ENCODE measurements at regions not wholly inside any gene's neighbourhood (a gene's known extent, or its start where the extent isn't known, plus 50 kb on each side); places are given as distances from the start of the nearest gene placed in this dataset.

- Histone ChIP-seq H3K4me3 (ENCODE audit: low read depth, low read length) (no peak overlapping the region), H3K36me3 (ENCODE audit: control insufficient read depth, insufficient read depth, low read length) (no peaks in the 10 kb centered on the region), H3K27me3 (ENCODE audit: control insufficient read depth, insufficient read depth, low read length) (no peaks in the 10 kb centered on the region)
- DNase-seq (ENCODE audit: low read depth) (no peak), FAIRE-seq (no peak)
- TF ChIP-seq CTCF (IDR thresholded peaks at IDR 0.05; ENCODE audit: insufficient read depth, low read length, severe bottlenecking): no peak
Measured at GRCh38 chr4:132312521-132312920, 836.6 kb upstream of the PCDH10 start.

- no peak for TF ChIP-seq CTCF (IDR thresholded peaks at IDR 0.05; ENCODE audit: insufficient read depth, low read length, severe bottlenecking)
- no peak for FAIRE-seq
- no peaks in the 10 kb centered on the region for H3K36me3 ChIP-seq (ENCODE audit: control insufficient read depth, insufficient read depth, low read length)
- H3K4me3 ChIP-seq (ENCODE audit: low read depth, low read length): no peak overlapping the region
- no peak for DNase-seq (ENCODE audit: low read depth)
- no peaks in the 10 kb centered on the region for H3K27me3 ChIP-seq (ENCODE audit: control insufficient read depth, insufficient read depth, low read length)
Measured at GRCh38 chr4:132313852-132314251, 835.2 kb upstream of the PCDH10 start.

DNA sequence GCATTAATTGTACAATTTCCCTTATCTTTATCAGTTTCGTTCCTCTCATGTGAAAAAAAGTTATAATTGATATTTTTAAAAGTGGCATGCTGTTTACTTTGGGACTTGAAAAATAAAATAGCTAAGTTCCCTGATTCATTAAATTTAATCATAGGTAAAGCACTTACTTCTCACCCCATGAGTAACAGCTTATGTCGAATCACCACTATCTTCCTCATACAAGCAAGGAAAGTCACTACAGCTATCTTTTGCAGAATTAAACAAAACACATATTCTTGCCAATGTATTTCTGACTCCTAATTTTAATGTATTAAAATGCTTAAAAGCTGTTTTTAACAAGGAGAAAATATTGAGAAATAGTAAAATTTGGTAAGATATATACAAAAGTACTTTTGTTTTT, 832.4 kb upstream of the PCDH10 start:
- peak; percentile 20 for DNase-seq (ENCODE audit: low read depth)
- no peaks in the 10 kb centered on the region for H3K36me3 ChIP-seq (ENCODE audit: control insufficient read depth, insufficient read depth, low read length)
- no peaks in the 10 kb centered on the region for H3K27me3 ChIP-seq (ENCODE audit: control insufficient read depth, insufficient read depth, low read length)
- H3K4me3 ChIP-seq (ENCODE audit: low read depth, low read length): no peak overlapping the region
- no peak for TF ChIP-seq CTCF (IDR thresholded peaks at IDR 0.05; ENCODE audit: insufficient read depth, low read length, severe bottlenecking)
- FAIRE-seq: no peak

- Histone ChIP-seq H3K27me3 (ENCODE audit: control insufficient read depth, insufficient read depth, low read length) (no peaks in the 10 kb centered on the region), H3K36me3 (ENCODE audit: control insufficient read depth, insufficient read depth, low read length) (no peaks in the 10 kb centered on the region), H3K4me3 (ENCODE audit: low read depth, low read length) (no peak overlapping the region)
- FAIRE-seq (no peak), DNase-seq (ENCODE audit: low read depth) (no peak)
- no peak for TF ChIP-seq CTCF (IDR thresholded peaks at IDR 0.05; ENCODE audit: insufficient read depth, low read length, severe bottlenecking)
Measured at GRCh38 chr4:132317923-132318322, 831.2 kb upstream of the PCDH10 start.

DNA sequence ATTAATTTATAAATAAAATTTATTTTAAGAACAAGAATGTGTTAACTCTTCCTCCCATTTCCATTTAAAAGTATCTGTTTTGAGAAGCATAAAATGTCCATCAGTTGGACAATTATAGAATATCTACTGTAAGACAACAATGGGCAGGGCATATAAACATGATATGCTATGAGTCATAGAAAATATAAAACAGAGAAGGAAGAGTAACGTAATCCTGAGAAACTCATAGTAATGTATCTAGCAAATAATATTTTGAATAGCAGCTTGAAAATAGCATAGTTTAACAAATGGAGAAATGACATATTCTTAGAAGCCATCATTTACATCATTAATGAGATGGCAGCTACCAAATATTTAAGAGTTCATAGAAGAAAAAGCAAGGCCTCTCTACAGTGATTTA, 820.3 kb upstream of the PCDH10 start:
- DNase-seq (ENCODE audit: low read depth) (no peak), FAIRE-seq (no peak)
- no peaks in the 10 kb centered on the region for H3K36me3 ChIP-seq (ENCODE audit: control insufficient read depth, insufficient read depth, low read length)
- H3K27me3 ChIP-seq (ENCODE audit: control insufficient read depth, insufficient read depth, low read length): no peaks in the 10 kb centered on the region
- H3K4me3 ChIP-seq (ENCODE audit: low read depth, low read length): no peak overlapping the region
- TF ChIP-seq CTCF (IDR thresholded peaks at IDR 0.05; ENCODE audit: insufficient read depth, low read length, severe bottlenecking): no peak

GRCh38 chr4:132330994-132331393, 818.1 kb upstream of the PCDH10 start:
- no peak for TF ChIP-seq CTCF (IDR thresholded peaks at IDR 0.05; ENCODE audit: insufficient read depth, low read length, severe bottlenecking)
- Histone ChIP-seq H3K4me3 (ENCODE audit: low read depth, low read length) (no peak overlapping the region), H3K36me3 (ENCODE audit: control insufficient read depth, insufficient read depth, low read length) (no peaks in the 10 kb centered on the region), H3K27me3 (ENCODE audit: control insufficient read depth, insufficient read depth, low read length) (no peaks in the 10 kb centered on the region)
- DNase-seq (ENCODE audit: low read depth): no peak
- FAIRE-seq: no peak
